ENCODE measurements at regions not wholly inside any gene's neighbourhood (a gene's known extent, or its start where the extent isn't known, plus 50 kb on each side); places are given as distances from the start of the nearest gene placed in this dataset.
"Not testable (repeated sequence)": the region's sequence is repeated elsewhere in the genome, so short reads cannot be mapped to it uniquely, and the experiment has no call there.

- no peak overlapping the region for H3K4me3 ChIP-seq (ENCODE audit: control insufficient read depth, low read depth, low read length)
- no peak for DNase-seq (ENCODE audit: low read depth)
- TF ChIP-seq CTCF (conservative IDR thresholded peaks at IDR 0.05; ENCODE audit: control insufficient read depth, insufficient read depth, low read depth, low read length) = no peak
Observed at GRCh38 chr9:21708856-21709255, 93.6 kb upstream of the MTAP start.

DNA sequence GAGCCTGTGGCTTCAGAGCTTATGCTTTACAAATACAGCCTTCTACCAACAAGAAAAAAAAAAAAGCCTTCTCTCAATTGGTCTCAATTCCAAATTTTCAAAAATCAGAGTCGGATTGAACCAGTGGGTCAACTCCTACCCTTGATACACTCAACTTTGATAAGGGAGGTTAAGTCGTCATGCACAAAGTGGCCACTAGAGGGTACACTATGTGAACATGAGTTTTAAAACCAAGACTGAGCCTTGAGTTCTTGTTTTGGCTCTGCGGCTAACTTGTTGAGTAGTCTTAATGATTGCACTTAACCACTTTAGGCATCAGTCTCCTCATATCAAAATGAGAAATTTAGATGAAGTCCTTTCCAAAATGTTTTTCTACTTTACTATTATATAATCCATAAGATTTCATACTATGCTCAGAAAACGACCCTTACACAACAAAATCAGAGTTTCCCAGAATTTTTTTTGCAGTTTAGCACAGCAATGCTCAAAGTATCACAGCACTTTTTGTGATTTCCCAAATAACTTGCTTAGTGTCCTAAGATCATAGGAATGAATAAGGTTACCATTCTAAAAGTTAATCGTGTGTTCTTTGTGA lies 92.9 kb upstream of the MTAP start:
- no peak overlapping the region for H3K4me3 ChIP-seq (ENCODE audit: control insufficient read depth, low read depth, low read length)
- DNase-seq (ENCODE audit: low read depth) = peak; percentile 75
- TF ChIP-seq CTCF (conservative IDR thresholded peaks at IDR 0.05; ENCODE audit: control insufficient read depth, insufficient read depth, low read depth, low read length) = peak; percentile 86

- peak; percentile 50 for DNase-seq (ENCODE audit: low read depth)
- TF ChIP-seq CTCF (conservative IDR thresholded peaks at IDR 0.05; ENCODE audit: control insufficient read depth, insufficient read depth, low read depth, low read length) = no peak
- H3K4me3 ChIP-seq (ENCODE audit: control insufficient read depth, low read depth, low read length) = no peak overlapping the region
Observed at GRCh38 chr9:21710548-21711191, 91.8 kb upstream of the MTAP start.

- DNase-seq (ENCODE audit: low read depth) = peak; percentile 58
- H3K4me3 ChIP-seq (ENCODE audit: control insufficient read depth, low read depth, low read length) = no peak overlapping the region
- no peak for TF ChIP-seq CTCF (conservative IDR thresholded peaks at IDR 0.05; ENCODE audit: control insufficient read depth, insufficient read depth, low read depth, low read length)
Observed at GRCh38 chr9:21711504-21711903, 90.9 kb upstream of the MTAP start.

- DNase-seq (ENCODE audit: low read depth) = no peak
- no peak overlapping the region for H3K4me3 ChIP-seq (ENCODE audit: control insufficient read depth, low read depth, low read length)
- no peak for TF ChIP-seq CTCF (conservative IDR thresholded peaks at IDR 0.05; ENCODE audit: control insufficient read depth, insufficient read depth, low read depth, low read length)
Observed at GRCh38 chr9:21715408-21715807, 87.0 kb upstream of the MTAP start.

DNA sequence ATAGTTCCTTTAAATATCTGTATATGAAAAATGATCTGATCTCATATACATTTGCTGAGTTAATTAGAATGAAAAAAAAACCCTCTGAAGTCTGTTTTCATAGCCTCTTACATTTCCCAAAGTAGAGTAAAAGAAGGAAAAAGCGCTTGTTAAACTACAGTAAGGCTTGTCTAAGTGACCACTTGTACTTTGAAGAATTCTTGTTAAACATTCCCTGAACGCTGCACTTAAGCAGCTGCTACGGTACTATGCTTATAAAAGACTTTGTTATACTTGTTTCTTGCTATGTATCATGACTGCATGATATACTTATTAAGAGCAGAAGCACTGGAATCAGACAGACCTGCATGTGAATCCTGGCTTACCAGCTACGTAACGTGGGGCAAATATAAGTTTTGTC lies 81.7 kb upstream of the MTAP start:
- no peak for TF ChIP-seq CTCF (conservative IDR thresholded peaks at IDR 0.05; ENCODE audit: control insufficient read depth, insufficient read depth, low read depth, low read length)
- DNase-seq (ENCODE audit: low read depth) = no peak

GRCh38 chr9:21727411-21727810 lies 75.0 kb upstream of the MTAP start:
- H3K4me3 ChIP-seq (ENCODE audit: control insufficient read depth, low read depth, low read length); DNase-seq (ENCODE audit: low read depth): not testable (repeated sequence)

More for the DNA sequence above, 81.7 kb upstream of the MTAP start:
- no peak overlapping the region for H3K4me3 ChIP-seq (ENCODE audit: control insufficient read depth, low read depth, low read length)
